Astrocyte (in vitro differentiated cells and primary cell): ENCODE measurements at regions not wholly inside any gene's neighbourhood (a gene's known extent, or its start where the extent isn't known, plus 50 kb on each side); places are given as distances from the start of the nearest gene placed in this dataset.

ENCODE experiments used
- DNase-seq: peaks from one replicate; pipeline ENCODE4 v3.0.0-alpha.2; 2010; ENCODE audit warnings: low read depth
- FAIRE-seq: peaks from 2 replicates; lab custom pipeline; 2011; peaks lifted over from hg19 to GRCh38; lab: Jason Lieb, UNC
- H2AFZ ChIP-seq: 2 replicates; pipeline ENCODE4 v1.6.0; 2012; ENCODE audit warnings: low read depth, low read length, inconsistent platforms
- H3K27ac ChIP-seq: 2 replicates; pipeline ENCODE4 v1.5.1; 2011; ENCODE audit warnings: low read depth, low read length, inconsistent platforms
- H3K27me3 ChIP-seq: 2 replicates; pipeline ENCODE4 v1.6.0; 2011; ENCODE audit warnings: low read length, inconsistent platforms; ENCODE audit not compliant: insufficient read depth
- H3K36me3 ChIP-seq: 2 replicates; pipeline ENCODE4 v1.5.1; 2011; ENCODE audit warnings: low read length, inconsistent platforms; ENCODE audit not compliant: insufficient read depth
- H3K4me1 ChIP-seq: 2 replicates; pipeline ENCODE4 v1.5.1; 2011; ENCODE audit warnings: low read length, inconsistent platforms; ENCODE audit not compliant: insufficient read depth
- H3K4me2 ChIP-seq: 2 replicates; pipeline ENCODE4 v1.6.0; 2012; ENCODE audit warnings: low read length, inconsistent platforms
- H3K4me3 ChIP-seq: 2 replicates; pipeline ENCODE4 v1.5.1; 2011; ENCODE audit warnings: low read depth, mild to moderate bottlenecking, low read length, inconsistent platforms; ENCODE audit not compliant: insufficient read depth
- H3K79me2 ChIP-seq: 2 replicates; pipeline ENCODE4 v1.6.0; 2012; ENCODE audit warnings: mild to moderate bottlenecking, low read length, inconsistent platforms; ENCODE audit not compliant: insufficient read depth
- H3K9ac ChIP-seq: 2 replicates; pipeline ENCODE4 v1.6.0; 2012; ENCODE audit warnings: mild to moderate bottlenecking, low read length, inconsistent platforms
- H3K9me3 ChIP-seq: 2 replicates; pipeline ENCODE4 v1.5.1; 2012; ENCODE audit warnings: low read depth, mild to moderate bottlenecking, low read length, inconsistent platforms; ENCODE audit not compliant: insufficient read depth
- H4K20me1 ChIP-seq: 2 replicates; pipeline ENCODE4 v1.6.0; 2012; ENCODE audit warnings: low read length, inconsistent platforms; ENCODE audit not compliant: insufficient read depth
- H3K27ac Mint-ChIP-seq: one replicate; pipeline ENCODE4 v1.8.0; 2021; ENCODE audit warnings: mild to moderate bottlenecking, mixed read lengths; ENCODE audit not compliant: unreplicated experiment
- H3K27me3 Mint-ChIP-seq: one replicate; pipeline ENCODE4 v1.8.0; 2021; ENCODE audit warnings: low read depth, mixed read lengths; ENCODE audit not compliant: unreplicated experiment
- H3K36me3 Mint-ChIP-seq: one replicate; pipeline ENCODE4 v1.8.0; 2021; ENCODE audit warnings: low read depth, mixed read lengths; ENCODE audit not compliant: unreplicated experiment
- H3K4me1 Mint-ChIP-seq: one replicate; pipeline ENCODE4 v1.8.0; 2021; ENCODE audit warnings: low read depth, mixed read lengths; ENCODE audit not compliant: unreplicated experiment
- H3K4me3 Mint-ChIP-seq: one replicate; pipeline ENCODE4 v1.8.0; 2021; ENCODE audit warnings: mild to moderate bottlenecking, moderate library complexity, mixed read lengths; ENCODE audit not compliant: unreplicated experiment
- H3K9me3 Mint-ChIP-seq: one replicate; pipeline ENCODE4 v1.8.0; 2021; ENCODE audit warnings: mild to moderate bottlenecking, mixed read lengths; ENCODE audit not compliant: unreplicated experiment
- CTCF ChIP-seq: IDR thresholded peaks from 2 replicates; pipeline ENCODE4 v1.5.1; 2011; ENCODE audit warnings: low read depth, mild to moderate bottlenecking, inconsistent platforms, low read length, moderate library complexity; ENCODE audit not compliant: insufficient read depth
- EZH2 ChIP-seq: IDR thresholded peaks from 2 replicates; pipeline ENCODE4 v1.6.1; 2012; ENCODE audit warnings: mild to moderate bottlenecking, low read length, inconsistent platforms; ENCODE audit not compliant: insufficient read depth

DNA sequence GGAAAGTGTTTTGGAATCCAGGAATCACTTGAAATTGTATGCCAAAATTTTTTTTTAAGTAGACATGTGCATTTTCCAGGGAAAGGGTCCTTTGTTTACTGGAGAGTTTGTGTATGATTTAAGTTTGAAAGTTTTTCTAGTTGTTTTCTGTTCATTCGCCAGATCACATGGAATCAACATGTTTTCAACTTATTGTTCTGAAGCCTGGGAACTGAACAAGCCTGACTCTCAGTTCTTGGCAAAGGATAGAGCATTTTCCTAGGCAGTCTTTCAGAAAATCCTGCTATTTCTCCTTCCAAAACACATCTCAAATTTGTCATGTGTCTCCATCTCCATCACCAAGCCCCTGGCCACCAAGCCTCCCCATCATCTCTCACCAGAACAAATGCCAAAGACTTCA lies 374.8 kb downstream of the MAFB start:
- TF ChIP-seq CTCF (no peak), EZH2 (no peak)
- no peaks in the 10 kb centered on the region for H3K36me3 Mint-ChIP-seq
- Histone ChIP-seq H4K20me1 (no peaks in the 10 kb centered on the region), H3K4me1 (no peaks in the 10 kb centered on the region), H3K9me3 (no peaks in the 10 kb centered on the region), H3K36me3 (no peaks in the 10 kb centered on the region), H3K4me3 (no peak overlapping the region), H3K27ac (no peak overlapping the region), H3K79me2 (no peaks in the 10 kb centered on the region), H3K4me2 (no peak overlapping the region), H3K9ac (no peak overlapping the region), H2AFZ (no peak overlapping the region), H3K27me3 (no peaks in the 10 kb centered on the region)
- H3K4me3 Mint-ChIP-seq, result no peak overlapping the region
- H3K4me1 Mint-ChIP-seq, result peaks cover 2% of the 10 kb centered on the region
- DNase-seq (no peak), FAIRE-seq (no peak)
- no peaks in the 10 kb centered on the region for H3K9me3 Mint-ChIP-seq
- H3K27ac Mint-ChIP-seq, result no peak overlapping the region
- peaks cover 15% of the 10 kb centered on the region for H3K27me3 Mint-ChIP-seq

DNA sequence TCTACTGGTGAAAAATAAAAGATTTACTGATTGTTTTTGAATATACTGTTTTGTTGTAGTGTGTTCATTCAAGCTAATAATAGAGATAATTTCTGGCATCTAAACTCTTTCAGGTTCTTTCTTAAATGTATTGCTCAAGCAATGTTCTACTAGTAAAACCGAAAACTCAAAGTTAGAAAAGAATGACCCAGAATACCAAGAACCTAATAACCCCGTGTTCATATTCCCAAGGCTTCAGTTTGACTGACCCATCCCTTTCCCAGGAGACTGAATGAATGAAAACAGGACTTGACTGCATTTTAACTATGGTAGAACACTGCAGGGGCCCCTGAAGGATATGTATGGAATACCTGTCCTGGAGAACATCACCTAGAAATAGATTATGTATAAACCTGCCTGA lies 375.3 kb downstream of the MAFB start:
- Histone ChIP-seq H3K9ac (no peak overlapping the region), H3K27ac (no peak overlapping the region), H3K9me3 (no peaks in the 10 kb centered on the region), H3K36me3 (no peaks in the 10 kb centered on the region), H3K79me2 (no peaks in the 10 kb centered on the region), H4K20me1 (no peaks in the 10 kb centered on the region), H2AFZ (no peak overlapping the region), H3K27me3 (no peaks in the 10 kb centered on the region), H3K4me2 (no peak overlapping the region), H3K4me3 (no peak overlapping the region), H3K4me1 (no peaks in the 10 kb centered on the region)
- DNase-seq (no peak), FAIRE-seq (no peak)
- peaks cover 15% of the 10 kb centered on the region for H3K27me3 Mint-ChIP-seq
- H3K4me1 Mint-ChIP-seq, result peaks cover 2% of the 10 kb centered on the region
- no peak overlapping the region for H3K4me3 Mint-ChIP-seq
- no peaks in the 10 kb centered on the region for H3K9me3 Mint-ChIP-seq
- H3K36me3 Mint-ChIP-seq, result no peaks in the 10 kb centered on the region
- TF ChIP-seq CTCF, result no peak
- H3K27ac Mint-ChIP-seq, result no peak overlapping the region

- no peak overlapping the region for H2AFZ ChIP-seq
- no peak overlapping the region for H3K4me2 ChIP-seq
- Mint-ChIP-seq H3K4me3 (no peak overlapping the region), H3K4me1 (peaks cover 2% of the 10 kb centered on the region), H3K9me3 (no peaks in the 10 kb centered on the region), H3K27ac (no peak overlapping the region), H3K36me3 (peaks cover 1% of the 10 kb centered on the region), H3K27me3 (peaks cover 6% of the 10 kb centered on the region)
- H3K9me3 ChIP-seq, result no peaks in the 10 kb centered on the region
- H3K4me1 ChIP-seq, result no peaks in the 10 kb centered on the region
- no peak overlapping the region for H3K9ac ChIP-seq
- no peak overlapping the region for H3K4me3 ChIP-seq
- H4K20me1 ChIP-seq, result no peaks in the 10 kb centered on the region
- H3K27ac ChIP-seq, result no peak overlapping the region
- TF ChIP-seq CTCF (no peak), EZH2 (no peak)
- H3K27me3 ChIP-seq, result no peaks in the 10 kb centered on the region
- no peaks in the 10 kb centered on the region for H3K36me3 ChIP-seq
- H3K79me2 ChIP-seq, result no peaks in the 10 kb centered on the region
- FAIRE-seq, result no peak
- no peak for DNase-seq
These were observed 379.3 kb downstream of the MAFB start for GRCh38 chr20:40309731-40310130.
